HG02870 (cell line): ENCODE measurements at regions not wholly inside any gene's neighbourhood (a gene's known extent, or its start where the extent isn't known, plus 50 kb on each side); places are given as distances from the start of the nearest gene placed in this dataset.
"Not testable (repeated sequence)": the region's sequence is repeated elsewhere in the genome, so short reads cannot be mapped to it uniquely, and the experiment has no call there.

Source experiments
- ATAC-seq: cut with Tn5 transposase; IDR thresholded peaks from one replicate; pipeline ENCODE4 v1.9.1; 2021; ENCODE audit warnings: mild to moderate bottlenecking, moderate library complexity; ENCODE audit not compliant: unreplicated experiment

GRCh38 chr3:165946360-165946759, 109.1 kb upstream of the BCHE start:
- ATAC-seq, result no peak

GRCh38 chr3:165938986-165939540, 101.8 kb upstream of the BCHE start:
- no peak for ATAC-seq

GRCh38 chr3:165936081-165936480, 98.9 kb upstream of the BCHE start:
- ATAC-seq, result not testable (repeated sequence)

- not testable (repeated sequence) for ATAC-seq
Measured at GRCh38 chr3:165924301-165924791, 87.1 kb upstream of the BCHE start.

- ATAC-seq, result no peak
Measured at GRCh38 chr3:165920984-165921383, 83.8 kb upstream of the BCHE start.

GRCh38 chr3:165919284-165919683, 82.1 kb upstream of the BCHE start:
- no peak for ATAC-seq

- ATAC-seq, result no peak
Measured at GRCh38 chr3:165918657-165918979, 81.4 kb upstream of the BCHE start.

- ATAC-seq, result not testable (repeated sequence)
Measured at GRCh38 chr3:165917938-165918656, 80.9 kb upstream of the BCHE start.

GRCh38 chr3:165915104-165915503, 77.9 kb upstream of the BCHE start:
- not testable (repeated sequence) for ATAC-seq

GRCh38 chr3:165903885-165904630, 66.8 kb upstream of the BCHE start:
- no peak for ATAC-seq

GRCh38 chr3:165899066-165899465, 61.8 kb upstream of the BCHE start:
- ATAC-seq, result no peak

GRCh38 chr3:165897137-165897536, 59.9 kb upstream of the BCHE start:
- no peak for ATAC-seq

GRCh38 chr3:165895919-165896318, 58.7 kb upstream of the BCHE start:
- ATAC-seq, result no peak

- ATAC-seq, result no peak
Measured at GRCh38 chr3:165892565-165892964, 55.3 kb upstream of the BCHE start.
